Thyroid gland (tissue), 4 donors: ENCODE measurements at regions not wholly inside any gene's neighbourhood (a gene's known extent, or its start where the extent isn't known, plus 50 kb on each side); places are given as distances from the start of the nearest gene placed in this dataset.
"Not testable (repeated sequence)": the region's sequence is repeated elsewhere in the genome, so short reads cannot be mapped to it uniquely, and the experiment has no call there.

Experiments used
- DNase-seq, 2 donors: peaks; one replicate each; pipeline ENCODE4 v3.0.0-alpha.2; 2019
- H3K27ac ChIP-seq, 3 donors: fragments of 200-600 bp; sonication (generic); 1 replicate in 2 of 3; 2 replicates in 1 of 3; pipeline ENCODE4 v1.5.1; 2016 to 2019; ENCODE audit warnings: mild to moderate bottlenecking in 1 of 3, moderate library complexity in 1 of 3
- H3K27me3 ChIP-seq: fragments of 200-600 bp; sonication (generic); one replicate; pipeline ENCODE4 v1.5.1; 2019
- H3K36me3 ChIP-seq, 2 donors: fragments of 200-600 bp; sonication (generic); one replicate each; pipeline ENCODE4 v1.5.1; 2016 to 2019
- H3K4me1 ChIP-seq, 2 donors: fragments of 200-600 bp; sonication (generic); one replicate each; pipeline ENCODE4 v1.5.1; 2017 to 2019
- H3K4me3 ChIP-seq, 3 donors: fragments of 200-600 bp; sonication (generic); replicated peaks in 1 of 3; 1 replicate in 2 of 3; 2 replicates in 1 of 3; pipeline ENCODE4 v1.5.1; 2016; ENCODE audit warnings: mild to moderate bottlenecking in 1 of 3
- H3K9me3 ChIP-seq: fragments of 200-600 bp; sonication (generic); one replicate; pipeline ENCODE4 v1.5.1; 2017
- POLR2A ChIP-seq, 2 donors: fragments of 450-650 bp; IDR thresholded peaks; one replicate each; pipeline ENCODE4 v1.6.1; 2017; ENCODE audit warnings: antibody characterized with exemption in 2 of 2, mild to moderate bottlenecking in 2 of 2, moderate library complexity in 1 of 2
- WGBS, 2 donors: methylation state at CpG; one replicate each; pipeline ENCODE4 v1.1.5; 2017; 5-methylcytosine and 5-hydroxymethylcytosine counted together
- intact Hi-C: fragments of 100-400 bp; cut with DNase I; formaldehyde crosslinking; loops from one replicate; pipeline ENCODE4 v1.15.1; 2023
- TF ChIP-seq, protein P1 (sequence below), 6 experiments: fragments of 200-600 bp in 3 of 6; fragments of 450-650 bp in 3 of 6; sonication (generic) in 3 of 6; IDR thresholded peaks; one replicate each; pipeline ENCODE4 v1.5.1; 2016 to 2019; ENCODE audit warnings: antibody characterized with exemption in 6 of 6, mild to moderate bottlenecking in 2 of 6, inconsistent platforms in 1 of 6, moderate library complexity in 1 of 6

DNA sequence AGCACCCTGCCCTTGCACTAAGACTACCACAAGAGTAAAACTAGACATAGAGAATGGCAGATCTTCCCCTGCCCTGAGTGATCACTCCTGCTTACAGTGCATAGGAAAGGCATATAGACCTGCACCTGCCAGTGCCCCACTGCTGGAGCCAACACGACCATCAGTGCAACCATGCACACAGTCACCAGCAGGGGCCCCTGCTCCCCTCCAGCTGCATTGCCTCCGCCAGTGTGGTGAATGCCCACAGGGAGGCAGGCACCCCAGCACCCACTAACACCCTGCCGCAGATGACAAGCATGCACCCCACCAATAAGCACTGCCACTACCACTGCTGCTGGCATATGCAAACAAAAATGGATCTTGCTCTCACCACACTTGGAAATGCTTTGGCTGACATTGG lies 478.8 kb downstream of the ADCYAP1 start:
- no peaks in the 10 kb centered on the region for H3K36me3 ChIP-seq
- H3K9me3 ChIP-seq = no peaks in the 10 kb centered on the region
- H3K4me1 ChIP-seq = no peaks in the 10 kb centered on the region
- DNase-seq = no peak
- H3K27ac ChIP-seq = no peak overlapping the region
- no peak overlapping the region for H3K4me3 ChIP-seq
- H3K27me3 ChIP-seq = no peaks in the 10 kb centered on the region
- WGBS, 2 donors = 81 to 92% methylated on average over 3 of the region's 3 CpGs
- intact Hi-C loops = no loop called here
- TF ChIP-seq POLR2A (IDR thresholded peaks at IDR 0.05) = no peak

DNA sequence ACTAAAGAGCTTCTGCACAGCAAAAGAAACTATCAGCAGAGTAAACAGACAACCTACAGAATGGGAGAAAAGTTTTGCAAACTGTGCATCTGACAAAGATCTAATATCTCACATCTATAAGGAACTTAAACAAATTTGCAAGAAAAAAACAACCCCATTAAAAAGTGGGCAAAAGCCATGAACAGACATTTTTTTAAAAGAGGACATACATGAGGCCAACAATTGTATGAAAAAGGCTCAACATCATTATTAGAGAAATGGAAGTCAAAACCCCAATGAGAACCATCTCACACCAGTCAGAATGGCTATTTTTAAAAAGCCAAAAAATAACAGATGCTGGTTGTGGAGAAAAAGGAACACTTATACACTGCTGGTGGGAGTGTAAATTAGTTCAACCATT lies 483.8 kb downstream of the ADCYAP1 start:
- H3K4me1 ChIP-seq, DNase-seq, intact Hi-C loops, H3K27ac ChIP-seq, H3K27me3 ChIP-seq, H3K36me3 ChIP-seq, H3K4me3 ChIP-seq, H3K9me3 ChIP-seq: not testable (repeated sequence)

DNA sequence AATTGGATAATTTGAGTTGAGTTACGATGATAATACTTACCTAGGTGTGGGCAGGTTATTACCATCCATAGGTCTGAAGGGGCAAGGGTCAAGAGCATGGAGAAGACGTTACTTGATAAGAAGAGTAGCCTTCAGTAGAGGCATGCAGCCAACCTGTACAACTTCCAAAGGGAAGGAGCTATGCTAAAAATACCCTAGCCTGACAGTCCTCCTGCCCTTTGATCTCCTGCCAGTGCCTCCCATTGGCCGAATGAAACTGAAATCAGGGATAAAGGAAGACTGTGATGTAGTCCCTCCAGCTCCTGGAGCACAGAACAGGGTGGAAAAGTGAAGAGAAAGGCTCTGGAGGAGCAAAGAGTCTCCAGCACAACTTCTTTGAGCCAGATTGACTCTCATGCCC lies 487.4 kb downstream of the ADCYAP1 start:
- Histone ChIP-seq H3K9me3 (no peaks in the 10 kb centered on the region), H3K36me3 (no peaks in the 10 kb centered on the region), H3K4me3 (no peak overlapping the region), H3K4me1 (no peaks in the 10 kb centered on the region), H3K27me3 (no peaks in the 10 kb centered on the region), H3K27ac (no peak overlapping the region)
- 51 to 62% methylated on average over 3 of the region's 3 CpGs for WGBS, 2 donors
- DNase-seq = no peak
- TF ChIP-seq, protein P1, sequence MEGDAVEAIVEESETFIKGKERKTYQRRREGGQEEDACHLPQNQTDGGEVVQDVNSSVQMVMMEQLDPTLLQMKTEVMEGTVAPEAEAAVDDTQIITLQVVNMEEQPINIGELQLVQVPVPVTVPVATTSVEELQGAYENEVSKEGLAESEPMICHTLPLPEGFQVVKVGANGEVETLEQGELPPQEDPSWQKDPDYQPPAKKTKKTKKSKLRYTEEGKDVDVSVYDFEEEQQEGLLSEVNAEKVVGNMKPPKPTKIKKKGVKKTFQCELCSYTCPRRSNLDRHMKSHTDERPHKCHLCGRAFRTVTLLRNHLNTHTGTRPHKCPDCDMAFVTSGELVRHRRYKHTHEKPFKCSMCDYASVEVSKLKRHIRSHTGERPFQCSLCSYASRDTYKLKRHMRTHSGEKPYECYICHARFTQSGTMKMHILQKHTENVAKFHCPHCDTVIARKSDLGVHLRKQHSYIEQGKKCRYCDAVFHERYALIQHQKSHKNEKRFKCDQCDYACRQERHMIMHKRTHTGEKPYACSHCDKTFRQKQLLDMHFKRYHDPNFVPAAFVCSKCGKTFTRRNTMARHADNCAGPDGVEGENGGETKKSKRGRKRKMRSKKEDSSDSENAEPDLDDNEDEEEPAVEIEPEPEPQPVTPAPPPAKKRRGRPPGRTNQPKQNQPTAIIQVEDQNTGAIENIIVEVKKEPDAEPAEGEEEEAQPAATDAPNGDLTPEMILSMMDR (IDR thresholded peaks at IDR 0.05) = no peak
- no peak for TF ChIP-seq POLR2A (IDR thresholded peaks at IDR 0.05)
- intact Hi-C loops = no loop called here

GRCh38 chr18:1392865-1393734 lies 488.4 kb downstream of the ADCYAP1 start:
- no peaks in the 10 kb centered on the region for H3K4me1 ChIP-seq
- no peaks in the 10 kb centered on the region for H3K9me3 ChIP-seq
- no peak overlapping the region for H3K27ac ChIP-seq
- no peaks in the 10 kb centered on the region for H3K27me3 ChIP-seq
- TF ChIP-seq, protein P1 (IDR thresholded peaks at IDR 0.05) = no peak
- TF ChIP-seq POLR2A (IDR thresholded peaks at IDR 0.05) = no peak
- WGBS, 2 donors = 85 to 86% methylated on average over 7 of the region's 7 CpGs
- H3K36me3 ChIP-seq = no peaks in the 10 kb centered on the region
- H3K4me3 ChIP-seq = no peak overlapping the region
- no peak for DNase-seq
- intact Hi-C loops = no loop called here

GRCh38 chr18:1393929-1394328 lies 489.3 kb downstream of the ADCYAP1 start:
- TF ChIP-seq, protein P1 (IDR thresholded peaks at IDR 0.05) = no peak
- TF ChIP-seq POLR2A (IDR thresholded peaks at IDR 0.05) = no peak
- Histone ChIP-seq H3K36me3 (no peaks in the 10 kb centered on the region), H3K4me1 (no peaks in the 10 kb centered on the region), H3K9me3 (no peaks in the 10 kb centered on the region), H3K27me3 (no peaks in the 10 kb centered on the region), H3K27ac (no peak overlapping the region), H3K4me3 (no peak overlapping the region)
- intact Hi-C loops = no loop called here
- 78 to 88% methylated on average over 1 of the region's 1 CpG for WGBS, 2 donors
- no peak for DNase-seq

GRCh38 chr18:1394426-1394825 lies 489.8 kb downstream of the ADCYAP1 start:
- no peak overlapping the region for H3K27ac ChIP-seq
- 82 to 88% methylated on average over 1 of the region's 1 CpG for WGBS, 2 donors
- H3K27me3 ChIP-seq = no peaks in the 10 kb centered on the region

More at GRCh38 chr18:1394426-1394825, 489.8 kb downstream of the ADCYAP1 start:
- H3K4me1 ChIP-seq = no peaks in the 10 kb centered on the region
- H3K36me3 ChIP-seq = no peaks in the 10 kb centered on the region
- no peak overlapping the region for H3K4me3 ChIP-seq
- no peaks in the 10 kb centered on the region for H3K9me3 ChIP-seq
- intact Hi-C loops = no loop called here
- TF ChIP-seq, protein P1 (IDR thresholded peaks at IDR 0.05) = no peak
- no peak for TF ChIP-seq POLR2A (IDR thresholded peaks at IDR 0.05)
- no peak for DNase-seq
